MM.1S (cell line): ENCODE measurements at regions not wholly inside any gene's neighbourhood (a gene's known extent, or its start where the extent isn't known, plus 50 kb on each side); places are given as distances from the start of the nearest gene placed in this dataset.

Experiments used
- DNase-seq: peaks from one replicate; pipeline ENCODE4 v3.0.0-alpha.2; 2015
- H2AFZ ChIP-seq: fragments of 300-600 bp; sonication (generic); 2 replicates; pipeline ENCODE4 v1.6.0; 2016; ENCODE audit warnings: antibody characterized with exemption, low read length
- H3F3A ChIP-seq: fragments of 300-600 bp; sonication (generic); 2 replicates; pipeline ENCODE4 v1.6.1; 2016; ENCODE audit warnings: mild to moderate bottlenecking, antibody characterized with exemption, low read length, moderate library complexity, mixed read lengths; ENCODE audit not compliant: insufficient read depth
- H3K27ac ChIP-seq: fragments of 300-600 bp; sonication (generic); 2 replicates; pipeline ENCODE4 v1.5.1; 2016; ENCODE audit warnings: mild to moderate bottlenecking, low read length
- H3K27me3 ChIP-seq: fragments of 300-600 bp; sonication (generic); replicated peaks from 2 replicates; pipeline ENCODE4 v1.6.0; 2016; ENCODE audit warnings: low read length; ENCODE audit not compliant: insufficient read depth
- H3K36me3 ChIP-seq: fragments of 300-600 bp; sonication (generic); replicated peaks from 2 replicates; pipeline ENCODE4 v1.6.1; 2016; ENCODE audit warnings: mild to moderate bottlenecking, low read length, mixed read lengths; ENCODE audit not compliant: insufficient read depth
- H3K4me1 ChIP-seq: fragments of 300-600 bp; sonication (generic); 2 replicates; pipeline ENCODE4 v1.6.1; 2016; ENCODE audit warnings: low read length, mixed read lengths
- H3K4me2 ChIP-seq: fragments of 300-600 bp; sonication (generic); 2 replicates; pipeline ENCODE4 v1.6.0; 2016; ENCODE audit warnings: low read depth, low read length
- H3K4me3 ChIP-seq: fragments of 300-600 bp; sonication (generic); 2 replicates; pipeline ENCODE4 v1.5.1; 2016; ENCODE audit warnings: low read length, mixed read lengths
- H3K79me2 ChIP-seq: fragments of 300-600 bp; sonication (generic); 2 replicates; pipeline ENCODE4 v1.6.1; 2016; ENCODE audit warnings: mixed run types, low read length, mixed read lengths
- H3K9ac ChIP-seq: fragments of 300-600 bp; sonication (generic); 2 replicates; pipeline ENCODE4 v1.6.1; 2016; ENCODE audit warnings: low read length, mixed read lengths
- H3K9me2 ChIP-seq: fragments of 300-600 bp; sonication (generic); replicated peaks from 2 replicates; pipeline ENCODE4 v1.6.1; 2016; ENCODE audit warnings: mild to moderate bottlenecking, low read length, mixed read lengths; ENCODE audit not compliant: insufficient read depth
- H3K9me3 ChIP-seq: fragments of 300-600 bp; sonication (generic); replicated peaks from 2 replicates; pipeline ENCODE4 v1.6.1; 2016; ENCODE audit warnings: mild to moderate bottlenecking, low read length, mixed read lengths; ENCODE audit not compliant: insufficient read depth
- H4K20me1 ChIP-seq: fragments of 300-600 bp; sonication (generic); 2 replicates; pipeline ENCODE4 v1.6.1; 2016; ENCODE audit warnings: mild to moderate bottlenecking, low read length, moderate library complexity, mixed read lengths; ENCODE audit not compliant: insufficient read depth
- CTCF ChIP-seq: fragments of 300-600 bp; sonication (generic); IDR thresholded peaks from 2 replicates; pipeline ENCODE4 v1.5.1; 2016; ENCODE audit warnings: antibody characterized with exemption, low read length, mixed read lengths
- EZH2 ChIP-seq: fragments of 300-600 bp; sonication (generic); optimal IDR thresholded peaks from 2 replicates; pipeline ENCODE3; 2017; ENCODE audit warnings: low read depth, mild to moderate bottlenecking, antibody characterized with exemption, low read length, mixed read lengths
- EZH2phosphoT487 ChIP-seq: fragments of 300-600 bp; sonication (generic); IDR thresholded peaks from 2 replicates; pipeline ENCODE4 v1.6.1; 2018; ENCODE audit warnings: antibody characterized with exemption, low read length

GRCh38 chr5:175223291-175223690 lies 220.7 kb downstream of the DRD1 start:
- H3K36me3 ChIP-seq = no peaks in the 10 kb centered on the region
- H3K4me3 ChIP-seq = no peak overlapping the region
- H3K27me3 ChIP-seq = no peaks in the 10 kb centered on the region
- TF ChIP-seq EZH2phosphoT487 (no peak), CTCF (no peak), EZH2 (no peak)
- H4K20me1 ChIP-seq = no peaks in the 10 kb centered on the region
- no peaks in the 10 kb centered on the region for H3K9me2 ChIP-seq
- H3K4me1 ChIP-seq = no peaks in the 10 kb centered on the region
- H3K9ac ChIP-seq = no peak overlapping the region
- no peaks in the 10 kb centered on the region for H3F3A ChIP-seq
- no peaks in the 10 kb centered on the region for H3K9me3 ChIP-seq
- H2AFZ ChIP-seq = no peak overlapping the region
- H3K79me2 ChIP-seq = no peaks in the 10 kb centered on the region
- no peak for DNase-seq
- H3K27ac ChIP-seq = no peak overlapping the region
- no peak overlapping the region for H3K4me2 ChIP-seq

GRCh38 chr5:175222621-175223020 lies 221.4 kb downstream of the DRD1 start:
- no peak for DNase-seq
- H3K9me2 ChIP-seq = no peaks in the 10 kb centered on the region
- no peaks in the 10 kb centered on the region for H3K27me3 ChIP-seq
- no peak overlapping the region for H3K4me3 ChIP-seq
- H3K27ac ChIP-seq = no peak overlapping the region
- no peaks in the 10 kb centered on the region for H4K20me1 ChIP-seq
- H3K9me3 ChIP-seq = no peaks in the 10 kb centered on the region
- TF ChIP-seq EZH2phosphoT487 (no peak), CTCF (no peak), EZH2 (no peak)
- no peak overlapping the region for H2AFZ ChIP-seq
- H3K4me2 ChIP-seq = no peak overlapping the region
- no peaks in the 10 kb centered on the region for H3K36me3 ChIP-seq
- H3K4me1 ChIP-seq = no peaks in the 10 kb centered on the region
- no peaks in the 10 kb centered on the region for H3F3A ChIP-seq
- no peak overlapping the region for H3K9ac ChIP-seq
- no peaks in the 10 kb centered on the region for H3K79me2 ChIP-seq

DNA sequence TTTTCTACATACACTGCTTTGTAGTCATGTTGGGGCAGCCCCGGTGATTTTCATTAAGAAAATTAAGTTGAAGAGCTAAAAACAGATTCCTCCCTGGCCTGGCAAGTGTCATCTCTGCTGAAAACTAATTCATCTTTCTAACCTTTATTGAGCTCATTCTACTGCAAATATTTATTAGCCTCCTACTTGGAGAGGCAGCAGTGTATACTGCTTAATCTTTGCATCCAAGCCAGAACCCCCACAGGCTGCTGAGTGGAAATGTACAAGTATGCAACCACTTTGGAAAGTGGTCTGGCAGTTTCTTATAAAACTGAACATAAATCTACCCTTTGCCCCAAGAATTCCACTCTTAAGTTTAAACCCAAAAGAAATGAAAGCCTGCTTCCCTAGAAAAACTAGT lies 223.4 kb downstream of the DRD1 start:
- DNase-seq = no peak
- Histone ChIP-seq H3F3A (no peaks in the 10 kb centered on the region), H3K4me2 (no peak overlapping the region), H3K4me1 (no peaks in the 10 kb centered on the region), H3K9me3 (no peaks in the 10 kb centered on the region), H3K79me2 (no peaks in the 10 kb centered on the region), H3K9ac (no peak overlapping the region), H3K4me3 (no peak overlapping the region), H3K36me3 (no peaks in the 10 kb centered on the region), H2AFZ (no peak overlapping the region), H3K27me3 (no peaks in the 10 kb centered on the region), H3K9me2 (no peaks in the 10 kb centered on the region), H3K27ac (no peak overlapping the region), H4K20me1 (no peaks in the 10 kb centered on the region)
- no peak for TF ChIP-seq EZH2
- no peak for TF ChIP-seq CTCF
- TF ChIP-seq EZH2phosphoT487 = no peak

GRCh38 chr5:175219366-175219765 lies 224.6 kb downstream of the DRD1 start:
- no peak overlapping the region for H3K4me3 ChIP-seq
- no peaks in the 10 kb centered on the region for H3K4me1 ChIP-seq
- no peaks in the 10 kb centered on the region for H4K20me1 ChIP-seq
- DNase-seq = no peak
- H3K27ac ChIP-seq = no peak overlapping the region
- H3K9ac ChIP-seq = no peak overlapping the region
- H3K36me3 ChIP-seq = no peaks in the 10 kb centered on the region
- no peaks in the 10 kb centered on the region for H3K79me2 ChIP-seq
- H3K27me3 ChIP-seq = no peaks in the 10 kb centered on the region
- no peak overlapping the region for H3K4me2 ChIP-seq
- no peaks in the 10 kb centered on the region for H3F3A ChIP-seq
- no peak overlapping the region for H2AFZ ChIP-seq
- H3K9me3 ChIP-seq = no peaks in the 10 kb centered on the region
- H3K9me2 ChIP-seq = no peaks in the 10 kb centered on the region
- no peak for TF ChIP-seq CTCF
- no peak for TF ChIP-seq EZH2
- TF ChIP-seq EZH2phosphoT487 = no peak
